Chondrocyte (in vitro differentiated cells): ENCODE measurements at regions not wholly inside any gene's neighbourhood (a gene's known extent, or its start where the extent isn't known, plus 50 kb on each side); places are given as distances from the start of the nearest gene placed in this dataset.

Experiments
- DNase-seq: peaks from one replicate; pipeline ENCODE4 v3.0.0; 2021; ENCODE audit warnings: mixed read lengths, low spot score
- H3K27ac Mint-ChIP-seq: one replicate; pipeline ENCODE4 v1.8.0; 2021; ENCODE audit warnings: mild to moderate bottlenecking, moderate library complexity, mixed read lengths; ENCODE audit not compliant: unreplicated experiment
- H3K27me3 Mint-ChIP-seq: 2 replicates; pipeline ENCODE4 v1.8.0; 2021; ENCODE audit warnings: low read depth, mixed read lengths
- H3K36me3 Mint-ChIP-seq: 2 replicates; pipeline ENCODE4 v1.8.0; 2021; ENCODE audit warnings: low read depth, mixed read lengths
- H3K4me1 Mint-ChIP-seq: 2 replicates; pipeline ENCODE4 v1.8.0; 2021; ENCODE audit warnings: low read depth, mild to moderate bottlenecking, mixed read lengths
- H3K4me3 Mint-ChIP-seq: one replicate; pipeline ENCODE4 v1.8.0; 2021; ENCODE audit warnings: mild to moderate bottlenecking, moderate library complexity, mixed read lengths; ENCODE audit not compliant: unreplicated experiment
- H3K9me3 Mint-ChIP-seq: 2 replicates; pipeline ENCODE4 v1.8.0; 2021; ENCODE audit warnings: low read depth, mixed read lengths
- CTCF ChIP-seq: fragments of 200-600 bp; sonication (generic); IDR thresholded peaks from 2 replicates; pipeline ENCODE4 v1.5.0; 2021; ENCODE audit warnings: antibody characterized with exemption, mild to moderate bottlenecking, moderate library complexity

- no peaks in the 10 kb centered on the region for H3K27me3 Mint-ChIP-seq
- peak overlapping the region; percentile 65 for H3K27ac Mint-ChIP-seq
- TF ChIP-seq CTCF = no peak
- H3K4me1 Mint-ChIP-seq = peaks cover 90% of the 10 kb centered on the region
- no peaks in the 10 kb centered on the region for H3K9me3 Mint-ChIP-seq
- H3K4me3 Mint-ChIP-seq = no peak overlapping the region
- no peaks in the 10 kb centered on the region for H3K36me3 Mint-ChIP-seq
- DNase-seq = no peak
Observed at GRCh38 chr14:61219673-61220072, 61.5 kb downstream of the TMEM30B start.

GRCh38 chr14:61219256-61219655 is 61.9 kb downstream of the TMEM30B start:
- no peak for TF ChIP-seq CTCF
- no peaks in the 10 kb centered on the region for H3K36me3 Mint-ChIP-seq
- no peaks in the 10 kb centered on the region for H3K27me3 Mint-ChIP-seq
- no peak for DNase-seq
- peaks cover 90% of the 10 kb centered on the region for H3K4me1 Mint-ChIP-seq
- peak overlapping the region; percentile 65 for H3K27ac Mint-ChIP-seq
- no peaks in the 10 kb centered on the region for H3K9me3 Mint-ChIP-seq
- no peak overlapping the region for H3K4me3 Mint-ChIP-seq

- Mint-ChIP-seq H3K36me3 (no peaks in the 10 kb centered on the region), H3K27ac (peak overlapping the region; percentile 56), H3K27me3 (no peaks in the 10 kb centered on the region), H3K4me1 (peaks cover 92% of the 10 kb centered on the region), H3K4me3 (no peak overlapping the region), H3K9me3 (no peaks in the 10 kb centered on the region)
- no peak for DNase-seq
- TF ChIP-seq CTCF = no peak
Observed at GRCh38 chr14:61218767-61219166, 62.4 kb downstream of the TMEM30B start.

GRCh38 chr14:61218157-61218556 is 63.0 kb downstream of the TMEM30B start:
- no peak for TF ChIP-seq CTCF
- Mint-ChIP-seq H3K27me3 (no peaks in the 10 kb centered on the region), H3K36me3 (no peaks in the 10 kb centered on the region), H3K9me3 (no peaks in the 10 kb centered on the region), H3K4me3 (no peak overlapping the region), H3K4me1 (peaks cover 92% of the 10 kb centered on the region), H3K27ac (peak overlapping the region; percentile 62)
- DNase-seq = no peak

GRCh38 chr14:61217516-61217915 is 63.6 kb downstream of the TMEM30B start:
- Mint-ChIP-seq H3K4me1 (peaks cover 92% of the 10 kb centered on the region), H3K9me3 (no peaks in the 10 kb centered on the region), H3K4me3 (no peak overlapping the region), H3K36me3 (no peaks in the 10 kb centered on the region), H3K27me3 (no peaks in the 10 kb centered on the region), H3K27ac (peak overlapping the region; percentile 62)
- DNase-seq = no peak
- TF ChIP-seq CTCF = no peak
